ENCODE measurements at regions not wholly inside any gene's neighbourhood (a gene's known extent, or its start where the extent isn't known, plus 50 kb on each side); places are given as distances from the start of the nearest gene placed in this dataset.

DNA sequence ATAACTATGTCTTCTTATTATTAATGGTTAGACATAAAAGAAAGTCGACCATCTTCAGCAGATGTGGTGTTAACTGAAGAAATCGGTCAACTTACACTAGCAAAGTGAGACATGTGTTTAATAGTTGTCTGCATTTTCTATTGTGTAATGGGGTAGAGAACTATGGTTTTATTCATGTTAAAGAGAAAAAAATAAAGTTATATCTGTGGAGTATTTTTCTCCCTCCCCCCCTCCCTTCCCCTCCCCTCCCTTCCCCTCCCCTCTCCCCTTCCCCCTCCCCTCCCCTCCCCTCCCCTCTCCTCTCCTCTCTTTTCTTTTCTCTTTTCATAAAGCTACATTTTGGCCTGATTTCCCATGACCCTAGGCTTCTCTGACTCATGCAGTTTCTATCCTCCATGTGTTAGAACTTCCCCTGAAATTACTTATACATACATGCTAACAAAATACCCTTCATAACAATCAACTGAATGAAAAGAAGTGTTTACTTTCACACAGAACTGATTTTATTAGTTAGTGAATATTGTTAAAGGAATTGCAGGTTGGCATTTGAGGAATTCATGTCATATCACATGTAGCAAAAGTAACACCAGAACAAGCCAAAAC lies 1431.0 kb upstream of the ATXN8OS start:
- TF ChIP-seq, protein P1, sequence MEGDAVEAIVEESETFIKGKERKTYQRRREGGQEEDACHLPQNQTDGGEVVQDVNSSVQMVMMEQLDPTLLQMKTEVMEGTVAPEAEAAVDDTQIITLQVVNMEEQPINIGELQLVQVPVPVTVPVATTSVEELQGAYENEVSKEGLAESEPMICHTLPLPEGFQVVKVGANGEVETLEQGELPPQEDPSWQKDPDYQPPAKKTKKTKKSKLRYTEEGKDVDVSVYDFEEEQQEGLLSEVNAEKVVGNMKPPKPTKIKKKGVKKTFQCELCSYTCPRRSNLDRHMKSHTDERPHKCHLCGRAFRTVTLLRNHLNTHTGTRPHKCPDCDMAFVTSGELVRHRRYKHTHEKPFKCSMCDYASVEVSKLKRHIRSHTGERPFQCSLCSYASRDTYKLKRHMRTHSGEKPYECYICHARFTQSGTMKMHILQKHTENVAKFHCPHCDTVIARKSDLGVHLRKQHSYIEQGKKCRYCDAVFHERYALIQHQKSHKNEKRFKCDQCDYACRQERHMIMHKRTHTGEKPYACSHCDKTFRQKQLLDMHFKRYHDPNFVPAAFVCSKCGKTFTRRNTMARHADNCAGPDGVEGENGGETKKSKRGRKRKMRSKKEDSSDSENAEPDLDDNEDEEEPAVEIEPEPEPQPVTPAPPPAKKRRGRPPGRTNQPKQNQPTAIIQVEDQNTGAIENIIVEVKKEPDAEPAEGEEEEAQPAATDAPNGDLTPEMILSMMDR (IDR thresholded peaks at IDR 0.05; ENCODE audit: low read depth, low read length): no peak
- TF ChIP-seq MYC (IDR thresholded peaks at IDR 0.05; ENCODE audit: low read depth, low read length): no peak
- TF ChIP-seq POLR2A (IDR thresholded peaks at IDR 0.05; ENCODE audit: extremely low read depth, insufficient read length): no peak
- TF ChIP-seq, protein P2, sequence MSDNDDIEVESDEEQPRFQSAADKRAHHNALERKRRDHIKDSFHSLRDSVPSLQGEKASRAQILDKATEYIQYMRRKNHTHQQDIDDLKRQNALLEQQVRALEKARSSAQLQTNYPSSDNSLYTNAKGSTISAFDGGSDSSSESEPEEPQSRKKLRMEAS (IDR thresholded peaks at IDR 0.05; ENCODE audit: low read depth, low read length): no peak
- H3K4me3 ChIP-seq (ENCODE audit: low read depth, low read length): no peak overlapping the region
- no peak for DNase-seq (ENCODE audit: low read depth)

DNA sequence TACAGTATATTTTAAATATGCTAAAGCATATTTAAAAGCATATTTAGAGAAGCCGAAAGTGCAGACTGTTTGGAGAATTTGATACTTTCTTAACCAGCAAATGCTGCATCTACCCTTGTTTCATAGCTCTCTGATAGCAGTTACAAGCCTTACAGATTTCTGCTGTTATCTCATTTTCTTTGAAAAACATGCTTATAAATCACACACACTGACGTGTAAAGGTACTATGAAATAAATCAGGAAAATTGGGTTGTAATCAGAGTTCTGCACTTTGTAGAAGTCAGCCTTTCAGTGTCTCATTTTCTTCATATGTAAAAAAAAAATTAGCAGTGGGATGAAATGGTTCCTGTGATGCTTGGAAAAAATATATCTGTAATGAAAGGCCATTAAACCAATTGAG lies 1432.4 kb upstream of the ATXN8OS start:
- DNase-seq (ENCODE audit: low read depth): no peak
- no peak overlapping the region for H3K4me3 ChIP-seq (ENCODE audit: low read depth, low read length)
- TF ChIP-seq MYC (IDR thresholded peaks at IDR 0.05; ENCODE audit: low read depth, low read length) (no peak), POLR2A (IDR thresholded peaks at IDR 0.05; ENCODE audit: extremely low read depth, insufficient read length) (no peak)
- TF ChIP-seq, protein P1 (IDR thresholded peaks at IDR 0.05; ENCODE audit: low read depth, low read length): no peak
- TF ChIP-seq, protein P2 (IDR thresholded peaks at IDR 0.05; ENCODE audit: low read depth, low read length): no peak

DNA sequence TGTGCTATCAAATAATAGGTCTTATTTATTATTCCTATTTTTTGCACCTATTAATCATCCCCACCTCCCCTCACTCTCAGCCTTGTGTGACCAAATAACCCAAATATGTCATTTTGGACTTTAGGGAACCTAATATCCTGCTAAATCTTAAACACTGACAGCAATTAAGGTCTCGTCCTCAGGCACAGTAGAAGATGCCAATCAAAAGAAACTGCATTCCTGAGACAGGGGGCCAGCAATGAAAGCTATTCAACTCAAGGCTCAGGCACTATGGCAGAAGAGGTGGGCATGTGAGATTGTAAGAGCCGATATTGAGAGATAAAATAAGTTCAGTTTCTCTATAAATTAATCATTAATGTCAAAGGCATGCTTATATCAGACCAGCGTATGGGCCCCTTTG lies 1437.7 kb upstream of the PCDH9 start:
- no peak overlapping the region for H3K4me3 ChIP-seq (ENCODE audit: low read depth, low read length)
- DNase-seq (ENCODE audit: low read depth): no peak
- no peak for TF ChIP-seq MYC (IDR thresholded peaks at IDR 0.05; ENCODE audit: low read depth, low read length)
- no peak for TF ChIP-seq POLR2A (IDR thresholded peaks at IDR 0.05; ENCODE audit: extremely low read depth, insufficient read length)
- TF ChIP-seq, protein P1 (IDR thresholded peaks at IDR 0.05; ENCODE audit: low read depth, low read length): no peak

DNA sequence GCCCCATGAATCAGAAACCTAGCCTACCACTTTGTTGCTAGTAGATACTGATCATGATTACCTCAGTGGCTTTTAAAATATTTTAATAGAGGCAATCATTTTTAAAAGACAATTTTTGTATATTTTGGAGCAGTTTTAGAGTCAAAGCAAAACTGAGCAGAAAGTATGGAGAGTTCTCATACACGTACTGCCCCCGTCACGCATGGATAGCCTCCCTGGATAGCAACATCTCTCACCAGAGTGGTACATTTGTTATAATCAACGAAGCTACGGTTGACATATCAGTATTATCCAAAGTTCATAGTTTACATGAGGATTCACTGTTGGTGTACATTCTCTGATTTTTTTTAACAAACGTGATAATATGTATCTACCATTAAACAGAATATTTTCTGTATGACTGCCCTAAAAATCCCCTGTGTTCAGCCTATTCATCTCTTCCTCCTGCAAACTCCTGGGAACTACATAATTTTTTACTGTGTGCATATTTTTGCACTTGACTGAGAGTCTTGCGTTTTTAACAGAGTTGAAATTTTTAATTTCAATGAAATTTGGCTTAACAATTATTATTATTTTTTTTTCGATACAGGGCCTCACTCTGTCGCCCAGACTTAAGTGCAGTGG lies 1436.8 kb upstream of the PCDH9 start:
- TF ChIP-seq, protein P2 (IDR thresholded peaks at IDR 0.05; ENCODE audit: low read depth, low read length): no peak
- TF ChIP-seq MYC (IDR thresholded peaks at IDR 0.05; ENCODE audit: low read depth, low read length): no peak
- TF ChIP-seq POLR2A (IDR thresholded peaks at IDR 0.05; ENCODE audit: extremely low read depth, insufficient read length): no peak
- TF ChIP-seq, protein P1 (IDR thresholded peaks at IDR 0.05; ENCODE audit: low read depth, low read length): no peak
- H3K4me3 ChIP-seq (ENCODE audit: low read depth, low read length): no peak overlapping the region
- DNase-seq (ENCODE audit: low read depth): no peak

DNA sequence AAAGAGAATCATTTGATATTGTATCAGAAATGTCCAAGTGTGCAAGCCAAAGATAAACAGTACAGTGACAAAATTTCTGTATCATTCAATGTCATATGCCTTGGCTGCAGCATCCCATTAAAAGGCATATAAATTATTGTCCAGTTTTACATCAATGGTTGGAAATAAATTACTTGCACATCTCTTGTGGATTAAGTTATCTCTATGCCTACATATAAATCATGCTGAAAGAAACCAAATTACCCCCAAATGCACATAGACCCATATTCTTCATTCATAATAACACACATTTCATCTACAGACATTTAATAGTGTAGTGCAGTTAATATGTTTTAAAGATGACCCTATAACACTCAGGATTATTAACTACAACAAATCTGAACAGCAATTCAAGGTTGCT lies 1415.7 kb upstream of the PCDH9 start:
- DNase-seq (ENCODE audit: low read depth): no peak
- TF ChIP-seq MYC (IDR thresholded peaks at IDR 0.05; ENCODE audit: low read depth, low read length) (no peak), POLR2A (IDR thresholded peaks at IDR 0.05; ENCODE audit: extremely low read depth, insufficient read length) (no peak)
- TF ChIP-seq, protein P2 (IDR thresholded peaks at IDR 0.05; ENCODE audit: low read depth, low read length): no peak
- TF ChIP-seq, protein P1 (IDR thresholded peaks at IDR 0.05; ENCODE audit: low read depth, low read length): no peak
- H3K4me3 ChIP-seq (ENCODE audit: low read depth, low read length): no peak overlapping the region
